ENCODE measurements at regions not wholly inside any gene's neighbourhood (a gene's known extent, or its start where the extent isn't known, plus 50 kb on each side); places are given as distances from the start of the nearest gene placed in this dataset.

GRCh38 chr1:80673935-80674597 lies 1126.7 kb upstream of the ADGRL2 start:
- ChIA-PET CTCF (no interaction called here), POLR2A (no interaction called here)
- ATAC-seq (ENCODE audit: poor library complexity) (no peak), DNase-seq (no peak)
- TF ChIP-seq, protein P1, sequence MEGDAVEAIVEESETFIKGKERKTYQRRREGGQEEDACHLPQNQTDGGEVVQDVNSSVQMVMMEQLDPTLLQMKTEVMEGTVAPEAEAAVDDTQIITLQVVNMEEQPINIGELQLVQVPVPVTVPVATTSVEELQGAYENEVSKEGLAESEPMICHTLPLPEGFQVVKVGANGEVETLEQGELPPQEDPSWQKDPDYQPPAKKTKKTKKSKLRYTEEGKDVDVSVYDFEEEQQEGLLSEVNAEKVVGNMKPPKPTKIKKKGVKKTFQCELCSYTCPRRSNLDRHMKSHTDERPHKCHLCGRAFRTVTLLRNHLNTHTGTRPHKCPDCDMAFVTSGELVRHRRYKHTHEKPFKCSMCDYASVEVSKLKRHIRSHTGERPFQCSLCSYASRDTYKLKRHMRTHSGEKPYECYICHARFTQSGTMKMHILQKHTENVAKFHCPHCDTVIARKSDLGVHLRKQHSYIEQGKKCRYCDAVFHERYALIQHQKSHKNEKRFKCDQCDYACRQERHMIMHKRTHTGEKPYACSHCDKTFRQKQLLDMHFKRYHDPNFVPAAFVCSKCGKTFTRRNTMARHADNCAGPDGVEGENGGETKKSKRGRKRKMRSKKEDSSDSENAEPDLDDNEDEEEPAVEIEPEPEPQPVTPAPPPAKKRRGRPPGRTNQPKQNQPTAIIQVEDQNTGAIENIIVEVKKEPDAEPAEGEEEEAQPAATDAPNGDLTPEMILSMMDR (IDR thresholded peaks at IDR 0.05), result no peak
- intact Hi-C loops (cut with DNase I, micrococcal nuclease), result no loop called here
- Mint-ChIP-seq H3K36me3 (ENCODE audit: low read depth) (no peaks in the 10 kb centered on the region), H3K4me3 (no peak overlapping the region), H3K9me3 (peaks cover 2% of the 10 kb centered on the region), H3K27me3 (no peaks in the 10 kb centered on the region), H3K27ac (no peak overlapping the region), H3K4me1 (ENCODE audit: low read depth) (no peaks in the 10 kb centered on the region)
- Histone ChIP-seq H3K27me3 (ENCODE audit: control insufficient read depth in 1 of 2, insufficient read depth in 2 of 2, low read length in 2 of 2) (no peaks in the 10 kb centered on the region), H3K27ac (ENCODE audit: low read depth in 1 of 2, low read length in 2 of 2) (no peak overlapping the region), H3K36me3 (ENCODE audit: insufficient read depth, low read length) (no peaks in the 10 kb centered on the region), H3K9me3 (ENCODE audit: control insufficient read depth in 1 of 2, insufficient read depth in 1 of 2, low read length in 2 of 2) (peaks cover 0 to 4% of the 10 kb centered on the region in 2 experiments), H3K4me1 (ENCODE audit: insufficient read depth, low read length) (no peaks in the 10 kb centered on the region), H3K4me3 (ENCODE audit: low read length) (no peak overlapping the region)

DNA sequence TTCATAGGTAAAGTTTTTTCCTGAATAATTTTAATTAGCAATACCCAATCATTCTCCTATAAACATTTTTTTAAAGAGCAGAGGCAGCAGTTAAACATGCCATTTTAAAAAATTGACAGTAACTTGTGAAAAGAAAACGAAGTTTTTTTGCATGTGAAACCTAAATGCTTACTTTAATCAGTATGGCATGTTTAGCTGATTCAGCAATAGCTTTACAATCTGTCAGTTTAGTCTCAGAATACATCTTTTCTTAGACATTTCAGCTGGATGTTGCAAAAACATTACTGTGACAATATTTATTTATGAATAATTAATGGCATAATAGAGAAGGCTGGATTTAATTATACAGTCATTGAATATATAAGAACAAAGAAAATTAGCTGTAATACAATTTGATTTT lies 1132.4 kb upstream of the ADGRL2 start:
- no peaks in the 10 kb centered on the region for H3K4me1 Mint-ChIP-seq (ENCODE audit: low read depth)
- no peak overlapping the region for H3K27ac Mint-ChIP-seq
- Histone ChIP-seq H3K9me3 (ENCODE audit: control insufficient read depth in 1 of 2, insufficient read depth in 1 of 2, low read length in 2 of 2) (peaks cover 0 to 4% of the 10 kb centered on the region in 2 experiments), H3K4me1 (ENCODE audit: insufficient read depth, low read length) (no peaks in the 10 kb centered on the region), H3K27me3 (ENCODE audit: control insufficient read depth in 1 of 2, insufficient read depth in 2 of 2, low read length in 2 of 2) (no peaks in the 10 kb centered on the region), H3K36me3 (ENCODE audit: insufficient read depth, low read length) (no peaks in the 10 kb centered on the region), H3K27ac (ENCODE audit: low read depth in 1 of 2, low read length in 2 of 2) (no peak overlapping the region), H3K4me3 (ENCODE audit: low read length) (no peak overlapping the region)
- ATAC-seq (ENCODE audit: poor library complexity) (no peak), DNase-seq (no peak)
- no peaks in the 10 kb centered on the region for H3K27me3 Mint-ChIP-seq
- H3K9me3 Mint-ChIP-seq, result peaks cover 2% of the 10 kb centered on the region
- TF ChIP-seq, protein P1 (IDR thresholded peaks at IDR 0.05), result no peak
- intact Hi-C loops (cut with DNase I, micrococcal nuclease), result no loop called here
- CTCF ChIA-PET, result no interaction called here
- no peak overlapping the region for H3K4me3 Mint-ChIP-seq
- no peaks in the 10 kb centered on the region for H3K36me3 Mint-ChIP-seq (ENCODE audit: low read depth)
- POLR2A ChIA-PET, result no interaction called here

DNA sequence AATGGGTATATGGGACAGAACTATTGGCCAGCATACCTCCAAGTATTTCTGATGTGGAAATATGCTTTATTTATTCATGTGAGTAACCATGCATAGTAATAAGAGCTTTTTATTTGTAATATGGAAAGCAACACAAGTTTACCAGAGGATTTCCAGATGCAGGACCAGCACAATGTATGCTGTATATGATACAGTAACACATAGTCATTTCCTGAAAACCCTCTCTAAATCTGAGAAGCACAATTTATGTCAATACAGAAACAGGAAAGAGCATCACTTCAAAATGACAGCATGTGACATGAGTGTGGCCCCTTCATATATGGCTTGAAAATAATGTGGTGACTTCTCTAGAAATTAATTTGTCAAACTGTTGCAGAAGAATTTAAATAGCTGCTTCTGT lies 1134.7 kb upstream of the ADGRL2 start:
- ATAC-seq (ENCODE audit: poor library complexity), result no peak
- H3K4me1 ChIP-seq (ENCODE audit: insufficient read depth, low read length), result no peaks in the 10 kb centered on the region
- ChIA-PET POLR2A (no interaction called here), CTCF (no interaction called here)
- H3K27ac Mint-ChIP-seq, result no peak overlapping the region
- no peaks in the 10 kb centered on the region for H3K36me3 Mint-ChIP-seq (ENCODE audit: low read depth)
- H3K4me1 Mint-ChIP-seq (ENCODE audit: low read depth), result no peaks in the 10 kb centered on the region
- H3K9me3 Mint-ChIP-seq, result peaks cover 10% of the 10 kb centered on the region
- no peak overlapping the region for H3K4me3 Mint-ChIP-seq
- DNase-seq, result no peak
- no peaks in the 10 kb centered on the region for H3K27me3 ChIP-seq (ENCODE audit: control insufficient read depth in 1 of 2, insufficient read depth in 2 of 2, low read length in 2 of 2)
- H3K4me3 ChIP-seq (ENCODE audit: low read length), result no peak overlapping the region
- no peaks in the 10 kb centered on the region for H3K9me3 ChIP-seq (ENCODE audit: control insufficient read depth in 1 of 2, insufficient read depth in 1 of 2, low read length in 2 of 2)
- intact Hi-C loops (cut with DNase I, micrococcal nuclease), result no loop called here
- TF ChIP-seq, protein P1 (IDR thresholded peaks at IDR 0.05), result no peak
- H3K27ac ChIP-seq (ENCODE audit: low read depth in 1 of 2, low read length in 2 of 2), result no peak overlapping the region
- H3K36me3 ChIP-seq (ENCODE audit: insufficient read depth, low read length), result no peaks in the 10 kb centered on the region
- H3K27me3 Mint-ChIP-seq, result no peaks in the 10 kb centered on the region
